GM21423 (cell line): ENCODE measurements at regions not wholly inside any gene's neighbourhood (a gene's known extent, or its start where the extent isn't known, plus 50 kb on each side); places are given as distances from the start of the nearest gene placed in this dataset.

ENCODE experiments used
- ATAC-seq: cut with Tn5 transposase; IDR thresholded peaks from one replicate; pipeline ENCODE4 v1.9.1; 2021; ENCODE audit warnings: mild to moderate bottlenecking, moderate library complexity; ENCODE audit not compliant: unreplicated experiment

GRCh38 chr12:19709889-19710288 is 270.6 kb downstream of the AEBP2 start:
- no peak for ATAC-seq

- ATAC-seq, result no peak
These were observed 271.8 kb downstream of the AEBP2 start for GRCh38 chr12:19710811-19711793.

GRCh38 chr12:19712041-19712440 is 272.7 kb downstream of the AEBP2 start:
- no peak for ATAC-seq

- ATAC-seq, result no peak
These were observed 279.1 kb downstream of the AEBP2 start for GRCh38 chr12:19718401-19718800.

- ATAC-seq, result no peak
These were observed 280.4 kb downstream of the AEBP2 start for GRCh38 chr12:19719672-19720071.

GRCh38 chr12:19726122-19726521 is 286.8 kb downstream of the AEBP2 start:
- ATAC-seq, result no peak

GRCh38 chr12:19726592-19726991 is 287.3 kb downstream of the AEBP2 start:
- ATAC-seq, result no peak

- no peak for ATAC-seq
These were observed 297.7 kb downstream of the AEBP2 start for GRCh38 chr12:19737019-19737418.

- ATAC-seq, result no peak
These were observed 300.0 kb downstream of the AEBP2 start for GRCh38 chr12:19739195-19739776.

- no peak for ATAC-seq
These were observed 301.3 kb downstream of the AEBP2 start for GRCh38 chr12:19740472-19741131.

- no peak for ATAC-seq
These were observed 301.8 kb downstream of the AEBP2 start for GRCh38 chr12:19741132-19741489.

GRCh38 chr12:19744705-19745218 is 305.5 kb downstream of the AEBP2 start:
- no peak for ATAC-seq

GRCh38 chr12:19746471-19746870 is 307.2 kb downstream of the AEBP2 start:
- no peak for ATAC-seq

GRCh38 chr12:19749906-19750574 is 310.7 kb downstream of the AEBP2 start:
- no peak for ATAC-seq

- no peak for ATAC-seq
These were observed 311.8 kb downstream of the AEBP2 start for GRCh38 chr12:19751078-19751477.

- ATAC-seq, result no peak
These were observed 313.4 kb downstream of the AEBP2 start for GRCh38 chr12:19752712-19753111.

GRCh38 chr12:19755136-19755535 is 315.8 kb downstream of the AEBP2 start:
- no peak for ATAC-seq

- ATAC-seq, result no peak
These were observed 318.1 kb downstream of the AEBP2 start for GRCh38 chr12:19757317-19757877.

GRCh38 chr12:19759227-19759626 is 319.9 kb downstream of the AEBP2 start:
- ATAC-seq, result no peak

- ATAC-seq, result no peak
These were observed 321.3 kb downstream of the AEBP2 start for GRCh38 chr12:19760611-19761010.

GRCh38 chr12:19761463-19761862 is 322.2 kb downstream of the AEBP2 start:
- no peak for ATAC-seq
